Erythroblast (primary cell): ENCODE measurements at regions not wholly inside any gene's neighbourhood (a gene's known extent, or its start where the extent isn't known, plus 50 kb on each side); places are given as distances from the start of the nearest gene placed in this dataset.

Source experiments
- GATA1 ChIP-seq: IDR thresholded peaks from 2 replicates; pipeline ENCODE4 v1.6.1; 2011; ENCODE audit warnings: low read depth, mild to moderate bottlenecking, control low read depth, low read length, moderate library complexity
- POLR2A ChIP-seq: IDR thresholded peaks from 2 replicates; pipeline ENCODE4 v1.6.1; 2011; ENCODE audit warnings: mild to moderate bottlenecking, low read length

DNA sequence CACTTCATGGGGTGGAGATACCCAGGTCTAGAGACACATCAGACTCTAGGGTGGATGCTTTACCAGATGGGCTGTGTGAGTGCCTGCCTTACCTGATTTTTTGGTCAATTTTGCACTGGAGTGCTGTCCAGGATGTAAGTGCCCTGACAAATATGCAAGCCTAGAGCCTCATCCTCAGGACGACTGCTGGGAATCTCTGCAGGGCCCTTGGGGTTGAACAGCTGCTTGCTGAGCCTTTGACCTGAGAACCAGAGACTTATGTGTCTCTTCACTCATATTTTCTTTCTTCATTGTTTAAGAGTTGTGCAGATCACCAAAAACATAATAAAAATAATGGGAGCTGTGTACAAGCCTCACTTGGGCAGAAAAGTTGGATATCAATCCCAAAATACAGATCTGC is 551.5 kb upstream of the ATP2B1 start:
- TF ChIP-seq POLR2A (no peak), GATA1 (no peak)
